ENCODE measurements at regions not wholly inside any gene's neighbourhood (a gene's known extent, or its start where the extent isn't known, plus 50 kb on each side); places are given as distances from the start of the nearest gene placed in this dataset.

GRCh38 chr20:54308804-54309203 lies 100.9 kb downstream of the PFDN4 start:
- TF ChIP-seq NFE2L2 (conservative IDR thresholded peaks at IDR 0.05; ENCODE audit: low read length) (no peak), MYC (IDR thresholded peaks at IDR 0.05; ENCODE audit: borderline replicate concordance, low read length) (no peak), POLR2AphosphoS2 (conservative IDR thresholded peaks at IDR 0.05; ENCODE audit: low read length) (no peak), CTCF (IDR thresholded peaks at IDR 0.05) (no peak)
